CD4-positive, alpha-beta T cell (primary cell): ENCODE measurements at regions not wholly inside any gene's neighbourhood (a gene's known extent, or its start where the extent isn't known, plus 50 kb on each side); places are given as distances from the start of the nearest gene placed in this dataset.

Experiments
- ATAC-seq: fragments of 200-7000 bp; cut with Tn5 transposase; one replicate; pipeline ENCODE4 v1.10.0; 2022; ENCODE audit warnings: mild to moderate bottlenecking; ENCODE audit not compliant: poor library complexity
- CTCF ChIA-PET: fragments of 350-600 bp; sonication (Branson Sonifier 250); formaldehyde crosslinking; loops from one replicate; lab custom pipeline; 2021; ENCODE audit warnings: antibody characterized with exemption, inconsistent platforms; lab: Charles Lee
- POLR2A ChIA-PET: fragments of 350-600 bp; sonication (Branson Sonifier 250); formaldehyde crosslinking; loops from one replicate; lab custom pipeline; 2021; ENCODE audit warnings: antibody characterized with exemption, inconsistent platforms; lab: Charles Lee
- DNase-seq, 14 experiments: peaks; one replicate each; pipeline ENCODE4 v3.0.0-alpha.2; 2013 to 2020; ENCODE audit warnings: mixed read lengths in 2 of 14
- H3K27ac ChIP-seq, 2 donors: one replicate each; pipeline versions ENCODE4 v1.5.1 to v1.7.0; 2013; ENCODE audit warnings: low read length in 2 of 2, low read depth in 1 of 2, mild to moderate bottlenecking in 1 of 2
- H3K27me3 ChIP-seq, 2 experiments: 1 replicate in 1 of 2; 2 replicates in 1 of 2; pipeline versions ENCODE4 v1.6.1 to v1.7.0; 2013; ENCODE audit warnings: low read length in 2 of 2, control low read depth in 1 of 2, mild to moderate bottlenecking in 1 of 2, moderate library complexity in 1 of 2; ENCODE audit not compliant: insufficient read depth in 2 of 2, control insufficient read depth in 1 of 2
- H3K36me3 ChIP-seq: one replicate; pipeline ENCODE4 v1.6.1; 2013; ENCODE audit warnings: low read length, control low read depth; ENCODE audit not compliant: insufficient read depth
- H3K4me1 ChIP-seq: one replicate; pipeline ENCODE4 v1.6.1; 2013; ENCODE audit warnings: low read length, control low read depth; ENCODE audit not compliant: insufficient read depth
- H3K4me3 ChIP-seq: one replicate; pipeline ENCODE4 v1.5.1; 2013; ENCODE audit warnings: mild to moderate bottlenecking, low read length, moderate library complexity
- H3K9me3 ChIP-seq, 2 experiments: 1 replicate in 1 of 2; 2 replicates in 1 of 2; pipeline versions ENCODE4 v1.6.1 to v1.7.0; 2013; ENCODE audit warnings: low read length in 2 of 2, mild to moderate bottlenecking in 2 of 2, control low read depth in 1 of 2, moderate library complexity in 1 of 2; ENCODE audit not compliant: control insufficient read depth in 1 of 2, insufficient read depth in 1 of 2
- H3K27ac Mint-ChIP-seq: one replicate; pipeline ENCODE4 v1.8.0; 2020; ENCODE audit warnings: mixed read lengths
- H3K27me3 Mint-ChIP-seq: one replicate; pipeline ENCODE4 v1.8.0; 2021; ENCODE audit warnings: mixed read lengths
- H3K36me3 Mint-ChIP-seq: one replicate; pipeline ENCODE4 v1.8.0; 2021; ENCODE audit warnings: low read depth, mixed read lengths
- H3K4me1 Mint-ChIP-seq: one replicate; pipeline ENCODE4 v1.8.0; 2021; ENCODE audit warnings: low read depth, mixed read lengths
- H3K4me3 Mint-ChIP-seq: one replicate; pipeline ENCODE4 v1.8.0; 2020; ENCODE audit warnings: mild to moderate bottlenecking, mixed read lengths
- H3K9me3 Mint-ChIP-seq: one replicate; pipeline ENCODE4 v1.8.0; 2020; ENCODE audit warnings: mixed read lengths
- intact Hi-C, 2 experiments: fragments of 100-400 bp; cut with DNase I in 1 of 2; cut with micrococcal nuclease in 1 of 2; formaldehyde crosslinking; loops; one replicate each; pipeline versions ENCODE4 v1.15.1 to v1.9.0; 2023 to 2025; cut with DNase I, micrococcal nuclease
- TF ChIP-seq, protein P1 (sequence below): fragments of 200-600 bp; IDR thresholded peaks from one replicate; pipeline ENCODE4 v1.8.0; 2022; ENCODE audit warnings: antibody characterized with exemption, mild to moderate bottlenecking

DNA sequence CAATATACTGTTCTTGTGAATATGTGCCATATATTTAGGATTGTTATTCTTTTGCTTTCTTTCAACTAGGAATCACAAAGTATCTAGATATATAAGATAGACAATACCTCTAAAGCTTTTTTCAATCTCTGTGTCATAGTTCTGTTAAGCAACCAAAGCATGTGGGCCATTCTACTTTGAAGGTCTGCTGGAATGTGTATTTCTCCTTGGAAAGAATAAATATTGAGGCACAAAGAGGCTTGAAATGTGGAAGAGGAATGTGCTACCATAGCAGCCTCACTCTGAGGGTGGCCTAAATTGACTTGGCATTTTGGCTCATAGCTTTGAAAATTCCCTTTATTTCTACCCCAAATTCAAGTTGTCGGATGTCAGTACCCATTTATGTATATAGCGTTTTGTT is 488.5 kb upstream of the MAN1A1 start:
- H3K9me3 ChIP-seq, result peaks cover 0 to 6% of the 10 kb centered on the region in 2 experiments
- H3K27ac ChIP-seq, result no peak overlapping the region
- no peaks in the 10 kb centered on the region for H3K9me3 Mint-ChIP-seq
- H3K4me3 ChIP-seq, result no peak overlapping the region
- intact Hi-C loops, result no loop called here
- DNase-seq (no peak), ATAC-seq (no peak)
- no peaks in the 10 kb centered on the region for H3K27me3 ChIP-seq
- no peak overlapping the region for H3K27ac Mint-ChIP-seq
- POLR2A ChIA-PET, result interaction anchor here (0.6 kb wide), 1 partner anchor 573 kb away, joined by 4 read pairs; no protein-coding TSS in a partner anchor
- TF ChIP-seq, protein P1, sequence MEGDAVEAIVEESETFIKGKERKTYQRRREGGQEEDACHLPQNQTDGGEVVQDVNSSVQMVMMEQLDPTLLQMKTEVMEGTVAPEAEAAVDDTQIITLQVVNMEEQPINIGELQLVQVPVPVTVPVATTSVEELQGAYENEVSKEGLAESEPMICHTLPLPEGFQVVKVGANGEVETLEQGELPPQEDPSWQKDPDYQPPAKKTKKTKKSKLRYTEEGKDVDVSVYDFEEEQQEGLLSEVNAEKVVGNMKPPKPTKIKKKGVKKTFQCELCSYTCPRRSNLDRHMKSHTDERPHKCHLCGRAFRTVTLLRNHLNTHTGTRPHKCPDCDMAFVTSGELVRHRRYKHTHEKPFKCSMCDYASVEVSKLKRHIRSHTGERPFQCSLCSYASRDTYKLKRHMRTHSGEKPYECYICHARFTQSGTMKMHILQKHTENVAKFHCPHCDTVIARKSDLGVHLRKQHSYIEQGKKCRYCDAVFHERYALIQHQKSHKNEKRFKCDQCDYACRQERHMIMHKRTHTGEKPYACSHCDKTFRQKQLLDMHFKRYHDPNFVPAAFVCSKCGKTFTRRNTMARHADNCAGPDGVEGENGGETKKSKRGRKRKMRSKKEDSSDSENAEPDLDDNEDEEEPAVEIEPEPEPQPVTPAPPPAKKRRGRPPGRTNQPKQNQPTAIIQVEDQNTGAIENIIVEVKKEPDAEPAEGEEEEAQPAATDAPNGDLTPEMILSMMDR, result no peak
- H3K36me3 Mint-ChIP-seq, result no peaks in the 10 kb centered on the region
- H3K4me1 Mint-ChIP-seq, result no peaks in the 10 kb centered on the region
- CTCF ChIA-PET, result no interaction called here
- H3K4me1 ChIP-seq, result no peaks in the 10 kb centered on the region
- no peaks in the 10 kb centered on the region for H3K36me3 ChIP-seq
- no peak overlapping the region for H3K4me3 Mint-ChIP-seq
- no peaks in the 10 kb centered on the region for H3K27me3 Mint-ChIP-seq

DNA sequence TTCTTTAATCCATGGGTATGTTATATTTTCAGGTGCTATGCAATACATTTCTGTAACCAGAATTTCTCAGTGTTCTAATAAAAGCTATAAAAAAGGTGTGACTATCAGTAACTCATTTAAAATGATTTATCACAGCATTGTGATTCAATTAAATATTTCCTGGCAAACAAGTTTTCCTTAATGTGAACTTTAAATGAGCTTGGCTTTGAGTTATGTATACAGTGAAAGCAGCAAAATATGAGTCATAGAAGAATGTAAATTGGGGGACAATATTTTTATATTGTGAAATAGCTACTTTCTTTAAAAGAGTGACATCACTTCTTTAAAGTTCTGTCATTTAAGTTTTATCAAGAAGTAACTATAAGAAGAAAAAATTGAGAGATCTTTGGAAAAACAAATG is 484.9 kb upstream of the MAN1A1 start:
- Mint-ChIP-seq H3K27me3 (no peaks in the 10 kb centered on the region), H3K27ac (no peak overlapping the region), H3K36me3 (no peaks in the 10 kb centered on the region), H3K9me3 (no peaks in the 10 kb centered on the region), H3K4me1 (no peaks in the 10 kb centered on the region), H3K4me3 (no peak overlapping the region)
- Histone ChIP-seq H3K9me3 (no peaks in the 10 kb centered on the region), H3K27me3 (no peaks in the 10 kb centered on the region), H3K4me1 (no peaks in the 10 kb centered on the region), H3K4me3 (no peak overlapping the region), H3K36me3 (no peaks in the 10 kb centered on the region), H3K27ac (no peak overlapping the region)
- intact Hi-C loops, result no loop called here
- no peak for ATAC-seq
- ChIA-PET POLR2A (no interaction called here), CTCF (interaction anchor here (1.5 kb wide), 1 partner anchor 9 kb away, joined by 6 read pairs; no protein-coding TSS in a partner anchor)
- TF ChIP-seq, protein P1, result no peak
- no peak for DNase-seq

DNA sequence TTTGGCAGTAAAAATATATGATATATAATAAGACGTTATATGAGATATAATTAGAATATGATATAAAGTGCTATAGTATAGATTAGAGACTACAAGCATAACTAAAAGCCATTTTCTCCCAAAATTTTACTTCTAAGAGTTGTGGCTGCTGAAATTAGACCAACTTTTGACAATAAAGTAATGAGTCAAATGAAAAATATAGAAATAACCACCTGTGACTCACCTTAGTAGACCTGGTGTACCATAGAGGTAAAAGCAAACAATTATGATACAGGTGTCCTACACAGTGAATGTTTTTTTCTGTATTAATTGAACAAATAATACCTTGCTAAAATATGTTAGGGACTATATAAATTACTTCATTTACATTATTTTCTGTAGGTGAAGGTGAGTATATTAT is 482.9 kb upstream of the MAN1A1 start:
- no peaks in the 10 kb centered on the region for H3K9me3 ChIP-seq
- no peaks in the 10 kb centered on the region for H3K36me3 ChIP-seq
- Mint-ChIP-seq H3K36me3 (no peaks in the 10 kb centered on the region), H3K4me1 (no peaks in the 10 kb centered on the region), H3K27me3 (no peaks in the 10 kb centered on the region), H3K4me3 (no peak overlapping the region), H3K27ac (no peak overlapping the region), H3K9me3 (no peaks in the 10 kb centered on the region)
- ATAC-seq (no peak), DNase-seq (no peak)
- intact Hi-C loops, result no loop called here
- no peaks in the 10 kb centered on the region for H3K27me3 ChIP-seq
- no peak overlapping the region for H3K27ac ChIP-seq
- POLR2A ChIA-PET, result no interaction called here
- TF ChIP-seq, protein P1, result no peak
- no peaks in the 10 kb centered on the region for H3K4me1 ChIP-seq
- CTCF ChIA-PET, result no interaction called here
- H3K4me3 ChIP-seq, result no peak overlapping the region
